Stimulated activated CD4-positive, alpha-beta T cell treated with anti-CD3 and anti-CD28 coated beads, Interleukin-2, amount 100 ng/mL, for 24 hours (primary cell): ENCODE measurements at regions not wholly inside any gene's neighbourhood (a gene's known extent, or its start where the extent isn't known, plus 50 kb on each side); places are given as distances from the start of the nearest gene placed in this dataset.

Experiments used
- DNase-seq, 2 donors: peaks; one replicate each; pipeline ENCODE4 v3.0.0-alpha.2; 2020

GRCh38 chr9:23326597-23326996 is 499.4 kb downstream of the ELAVL2 start:
- no peak for DNase-seq

- DNase-seq = no peak
Measured at GRCh38 chr9:23341346-23341745, 484.7 kb downstream of the ELAVL2 start.

- DNase-seq = no peak
Measured at GRCh38 chr9:23342291-23342690, 483.7 kb downstream of the ELAVL2 start.

- DNase-seq = no peak
Measured at GRCh38 chr9:23343226-23343625, 482.8 kb downstream of the ELAVL2 start.

DNA sequence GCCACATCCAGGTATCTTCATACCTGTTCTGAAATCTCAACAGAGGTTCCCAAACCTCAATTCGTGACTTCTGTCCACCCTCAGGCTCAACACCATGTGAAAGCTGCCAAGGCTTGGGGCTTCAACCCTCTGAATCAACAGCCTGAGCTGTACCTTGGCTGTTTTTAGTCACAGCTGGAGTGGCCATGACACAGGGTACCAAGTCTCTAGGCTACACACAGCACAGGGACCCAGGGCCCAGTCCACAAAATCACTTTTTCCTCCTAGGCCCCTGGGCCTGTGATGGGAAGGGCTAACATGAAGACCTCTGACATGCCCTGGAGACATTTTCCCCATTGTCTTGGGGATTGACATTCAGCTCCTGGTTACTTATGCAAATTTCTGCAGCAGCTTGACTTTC is 464.9 kb downstream of the ELAVL2 start:
- no peak for DNase-seq

DNA sequence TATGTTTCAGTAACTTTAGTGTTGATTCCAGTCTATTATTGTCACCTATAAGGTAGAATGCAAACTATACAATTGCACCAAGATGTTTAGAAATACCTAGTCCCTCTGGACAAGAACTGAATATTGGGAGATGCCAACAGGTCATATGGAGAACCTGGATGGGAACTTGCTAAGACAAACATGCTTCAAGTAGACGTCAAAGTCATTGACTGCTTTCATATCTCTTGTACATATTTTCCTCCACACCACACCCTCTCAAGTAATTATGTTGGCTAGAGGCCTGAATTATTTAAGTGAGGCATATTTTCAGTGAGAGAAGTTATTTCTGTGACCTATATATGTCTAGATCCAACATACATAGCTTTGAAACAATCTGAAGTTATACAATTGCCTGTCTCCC is 453.3 kb downstream of the ELAVL2 start:
- DNase-seq = no peak

GRCh38 chr9:23375511-23375910 is 450.5 kb downstream of the ELAVL2 start:
- no peak for DNase-seq

- no peak for DNase-seq
Measured at GRCh38 chr9:23379842-23380241, 446.2 kb downstream of the ELAVL2 start.

GRCh38 chr9:23380821-23381220 is 445.2 kb downstream of the ELAVL2 start:
- DNase-seq = no peak

- DNase-seq = no peak
Measured at GRCh38 chr9:23382418-23382817, 443.6 kb downstream of the ELAVL2 start.

DNA sequence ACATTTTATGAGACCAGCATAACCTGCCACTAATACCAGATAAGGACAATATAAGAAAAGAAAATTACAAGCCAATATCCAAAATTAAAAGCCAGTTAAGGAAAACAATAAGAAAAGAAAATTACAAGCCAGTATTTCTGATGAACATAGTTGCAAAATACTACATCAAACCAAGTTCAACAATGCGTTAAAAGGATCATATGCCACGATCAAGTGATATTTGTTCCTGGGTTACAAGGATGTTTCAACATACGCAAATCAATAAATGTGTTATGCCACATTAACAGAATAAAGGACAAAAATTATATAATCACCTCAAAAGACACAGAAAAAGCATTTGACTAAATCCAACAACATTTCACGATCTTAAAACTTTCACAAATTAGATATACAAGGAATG is 431.9 kb downstream of the ELAVL2 start:
- DNase-seq = no peak

DNA sequence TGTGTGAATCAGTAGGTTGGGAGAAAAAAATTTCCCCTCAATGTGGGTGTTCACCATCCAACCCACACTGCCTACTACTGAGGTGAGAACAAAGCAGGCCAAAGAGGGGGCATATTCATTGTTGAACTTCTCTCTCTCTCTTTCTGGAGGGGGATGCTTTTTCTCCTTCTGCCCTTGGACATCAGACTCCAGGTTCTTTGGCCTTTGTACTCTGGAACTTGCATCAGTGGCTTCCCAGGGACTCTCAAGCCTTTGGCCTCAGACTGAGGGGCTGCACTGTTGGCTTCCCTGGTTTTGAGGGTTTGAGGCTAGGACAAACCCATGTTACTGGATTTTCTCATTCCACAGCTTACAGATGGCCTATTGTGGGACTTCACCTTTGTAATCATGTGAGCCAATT is 417.2 kb downstream of the ELAVL2 start:
- DNase-seq = no peak

- DNase-seq = no peak
Measured at GRCh38 chr9:23412046-23412445, 414.0 kb downstream of the ELAVL2 start.

GRCh38 chr9:23412458-23412857 is 413.6 kb downstream of the ELAVL2 start:
- DNase-seq = no peak

DNA sequence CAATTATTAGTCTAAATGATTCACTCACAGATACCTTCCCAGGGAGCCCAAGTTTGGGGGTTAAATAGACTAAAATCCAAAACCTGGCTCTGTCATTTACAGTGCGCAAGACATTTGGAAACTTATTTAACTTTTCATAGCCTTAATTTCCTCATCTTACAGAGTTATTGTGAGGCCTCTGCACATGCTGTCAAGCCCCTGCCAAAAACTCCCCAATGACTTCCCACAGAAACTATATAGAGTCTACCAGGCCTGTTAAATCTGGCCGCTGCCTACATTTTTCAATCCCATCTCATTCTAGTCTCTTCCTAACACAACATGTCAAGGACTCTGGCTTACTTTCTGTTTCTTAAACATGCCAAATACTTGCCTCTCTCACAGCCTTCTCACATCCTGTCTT is 412.5 kb downstream of the ELAVL2 start:
- no peak for DNase-seq

GRCh38 chr9:23423999-23424398 is 402.0 kb downstream of the ELAVL2 start:
- DNase-seq = no peak

DNA sequence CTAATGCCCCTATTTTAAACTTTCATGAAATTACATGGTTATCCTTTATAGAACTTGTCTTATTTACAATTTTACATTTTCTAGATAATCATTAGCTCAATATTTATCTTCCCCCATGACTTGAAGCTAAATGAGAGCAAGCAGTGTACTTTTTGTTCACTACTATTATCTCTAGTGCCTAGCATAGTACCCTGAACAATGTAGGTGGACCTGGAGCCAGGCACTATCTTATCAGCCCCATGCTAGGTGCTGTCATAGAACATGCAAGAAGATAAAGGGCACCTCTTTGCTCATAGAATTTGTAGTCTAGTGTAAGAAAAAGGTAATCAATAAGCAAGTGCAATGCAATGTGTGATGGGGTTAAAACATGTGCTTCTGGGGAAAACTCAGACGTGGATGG is 399.9 kb downstream of the ELAVL2 start:
- DNase-seq = no peak

DNA sequence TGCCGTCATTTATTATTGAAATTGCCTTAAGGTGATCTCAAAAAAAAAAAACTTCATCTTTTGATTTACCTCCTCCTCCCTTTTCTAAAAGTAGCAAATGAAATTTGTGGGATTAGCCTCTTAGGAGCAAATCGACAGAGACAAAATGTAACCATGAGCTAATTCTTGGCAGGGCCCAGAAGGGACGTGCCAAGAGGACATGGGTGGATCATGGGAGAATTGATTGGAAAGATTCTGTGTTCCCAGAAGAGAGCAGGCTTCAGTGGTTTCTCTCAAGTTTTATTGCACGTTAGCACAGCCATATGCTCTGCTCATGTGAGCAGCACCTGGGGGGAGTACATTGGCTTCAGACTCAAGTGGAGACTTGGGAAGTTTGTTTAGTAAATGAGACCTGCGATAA is 394.6 kb downstream of the ELAVL2 start:
- no peak for DNase-seq

- no peak for DNase-seq
Measured at GRCh38 chr9:23434654-23435053, 391.4 kb downstream of the ELAVL2 start.

DNA sequence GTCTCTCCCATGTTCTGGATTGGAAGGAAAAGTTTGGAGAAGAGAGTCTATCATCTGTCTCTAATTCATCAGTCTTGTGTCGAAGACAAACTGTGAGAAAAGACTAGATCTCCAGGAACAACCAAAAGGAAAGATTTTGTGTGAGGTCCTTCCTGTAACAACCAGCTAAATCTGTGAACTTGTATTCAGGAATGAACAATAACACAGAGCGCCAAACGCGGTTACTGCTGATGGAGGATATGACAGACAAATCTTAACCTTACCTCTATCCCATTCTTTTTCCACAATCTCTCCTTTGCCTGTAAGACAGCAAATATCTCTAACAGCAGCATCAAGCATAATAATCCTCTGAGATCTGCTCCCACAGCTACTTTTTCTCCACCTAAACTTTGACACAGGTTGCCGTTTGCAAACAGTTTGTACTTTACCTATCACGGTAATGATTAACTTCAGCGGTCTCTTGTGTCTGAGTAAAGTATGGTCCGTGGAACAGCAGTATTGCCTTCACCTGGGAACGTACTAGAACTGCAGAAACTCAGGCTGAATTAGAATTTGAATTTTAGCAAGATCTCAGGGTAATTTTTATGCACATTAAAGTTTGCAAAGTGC is 387.6 kb downstream of the ELAVL2 start:
- DNase-seq = no peak

DNA sequence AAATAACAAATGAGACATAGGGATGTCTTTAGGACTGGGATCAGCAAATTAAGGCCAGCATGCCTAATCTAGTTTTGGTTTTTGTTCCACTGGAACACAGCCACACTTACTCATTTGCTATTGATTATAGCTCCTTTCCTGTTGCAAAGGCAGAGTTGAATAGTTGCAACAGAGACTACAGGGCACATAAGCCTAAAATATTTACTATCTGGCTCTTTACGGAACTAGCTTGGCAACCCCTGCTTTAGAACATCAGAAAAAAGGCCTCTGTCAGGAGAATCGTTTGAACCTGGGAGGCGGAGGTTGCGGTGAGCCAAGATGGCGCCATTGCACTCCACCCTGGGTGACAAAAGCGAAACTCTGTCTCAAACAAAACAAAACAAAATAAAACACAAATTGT is 384.8 kb downstream of the ELAVL2 start:
- DNase-seq = no peak

- no peak for DNase-seq
Measured at GRCh38 chr9:23444658-23445057, 381.4 kb downstream of the ELAVL2 start.

GRCh38 chr9:23447166-23447565 is 378.9 kb downstream of the ELAVL2 start:
- no peak for DNase-seq

DNA sequence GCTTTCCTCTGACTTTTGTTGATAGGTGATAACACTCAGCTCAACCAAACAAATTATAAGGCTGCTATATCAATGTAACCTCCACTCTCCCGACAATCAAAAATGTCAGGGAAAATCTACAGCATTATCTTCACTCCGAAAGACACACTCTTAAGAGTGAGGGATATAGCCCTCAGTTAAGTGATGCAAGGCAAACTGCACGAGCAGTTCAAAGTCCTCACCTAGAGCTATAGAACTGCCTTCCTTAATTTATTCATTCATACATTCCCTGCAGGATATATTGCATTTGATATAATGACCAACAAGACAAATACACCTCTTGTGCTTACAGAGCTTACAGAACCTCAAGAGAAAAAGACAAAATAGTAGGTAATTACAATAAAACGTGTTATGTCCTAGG is 378.1 kb downstream of the ELAVL2 start:
- DNase-seq = no peak

- no peak for DNase-seq
Measured at GRCh38 chr9:23451802-23452418, 374.1 kb downstream of the ELAVL2 start.
